ENCODE measurements at regions not wholly inside any gene's neighbourhood (a gene's known extent, or its start where the extent isn't known, plus 50 kb on each side); places are given as distances from the start of the nearest gene placed in this dataset.

GRCh38 chr11:28976012-28976800 lies 868.0 kb downstream of the METTL15 start:
- DNase-seq (ENCODE audit: low read depth), result no peak
- ChIA-PET POLR2A (interaction anchor here (0.6 kb wide), 1 partner anchor 98 kb away, joined by 3 read pairs; no protein-coding TSS in a partner anchor), CTCF (no interaction called here)
- Histone ChIP-seq H3K27me3 (ENCODE audit: control insufficient read depth, insufficient read depth, low read length) (no peaks in the 10 kb centered on the region), H3K4me3 (ENCODE audit: low read depth, low read length) (no peak overlapping the region), H3K36me3 (ENCODE audit: control insufficient read depth, insufficient read depth, low read length) (no peaks in the 10 kb centered on the region)
- no peak for TF ChIP-seq CTCF (IDR thresholded peaks at IDR 0.05; ENCODE audit: insufficient read depth, low read depth, low read length)

- no peaks in the 10 kb centered on the region for H3K36me3 ChIP-seq (ENCODE audit: control insufficient read depth, insufficient read depth, low read length)
- ChIA-PET POLR2A (interaction anchor here (0.6 kb wide), 1 partner anchor 28 kb away, joined by 3 read pairs; no protein-coding TSS in a partner anchor), CTCF (interaction anchor here (1.3 to 1.7 kb wide), 2 partner anchors 190 to 360 kb away, joined by 4 read pairs; no protein-coding TSS in a partner anchor)
- H3K27me3 ChIP-seq (ENCODE audit: control insufficient read depth, insufficient read depth, low read length), result no peaks in the 10 kb centered on the region
- no peak overlapping the region for H3K4me3 ChIP-seq (ENCODE audit: low read depth, low read length)
- DNase-seq (ENCODE audit: low read depth), result no peak
- no peak for TF ChIP-seq CTCF (IDR thresholded peaks at IDR 0.05; ENCODE audit: insufficient read depth, low read depth, low read length)
Observed at GRCh38 chr11:28969832-28970231, 861.6 kb downstream of the METTL15 start.

GRCh38 chr11:28966951-28967350 lies 858.8 kb downstream of the METTL15 start:
- DNase-seq (ENCODE audit: low read depth), result no peak
- ChIA-PET POLR2A (no interaction called here), CTCF (interaction anchor here (1.3 to 1.6 kb wide), 2 partner anchors 193 to 363 kb away, joined by 4 to 5 read pairs; no protein-coding TSS in a partner anchor)
- Histone ChIP-seq H3K27me3 (ENCODE audit: control insufficient read depth, insufficient read depth, low read length) (no peaks in the 10 kb centered on the region), H3K36me3 (ENCODE audit: control insufficient read depth, insufficient read depth, low read length) (no peaks in the 10 kb centered on the region), H3K4me3 (ENCODE audit: low read depth, low read length) (no peak overlapping the region)
- no peak for TF ChIP-seq CTCF (IDR thresholded peaks at IDR 0.05; ENCODE audit: insufficient read depth, low read depth, low read length)

GRCh38 chr11:28965819-28966218 lies 857.6 kb downstream of the METTL15 start:
- Histone ChIP-seq H3K36me3 (ENCODE audit: control insufficient read depth, insufficient read depth, low read length) (no peaks in the 10 kb centered on the region), H3K4me3 (ENCODE audit: low read depth, low read length) (no peak overlapping the region), H3K27me3 (ENCODE audit: control insufficient read depth, insufficient read depth, low read length) (no peaks in the 10 kb centered on the region)
- TF ChIP-seq CTCF (IDR thresholded peaks at IDR 0.05; ENCODE audit: insufficient read depth, low read depth, low read length), result no peak
- POLR2A ChIA-PET, result interaction anchor here (0.5 kb wide), 1 partner anchor 1493 kb away, joined by 21 read pairs; the partner anchor contains the start of gene LGR4
- CTCF ChIA-PET, result interaction anchor here (0.9 to 1.6 kb wide), 2 partner anchors 169 to 194 kb away, joined by 3 to 4 read pairs; no protein-coding TSS in a partner anchor
- DNase-seq (ENCODE audit: low read depth), result peak; percentile 40

- ChIA-PET CTCF (no interaction called here), POLR2A (interaction anchor here (0.6 kb wide), 2 partner anchors 202 to 354 kb away, joined by 3 read pairs; no protein-coding TSS in a partner anchor)
- no peaks in the 10 kb centered on the region for H3K36me3 ChIP-seq (ENCODE audit: control insufficient read depth, insufficient read depth, low read length)
- no peak for TF ChIP-seq CTCF (IDR thresholded peaks at IDR 0.05; ENCODE audit: insufficient read depth, low read depth, low read length)
- peak; percentile 26 for DNase-seq (ENCODE audit: low read depth)
- H3K27me3 ChIP-seq (ENCODE audit: control insufficient read depth, insufficient read depth, low read length), result no peaks in the 10 kb centered on the region
- no peak overlapping the region for H3K4me3 ChIP-seq (ENCODE audit: low read depth, low read length)
Observed at GRCh38 chr11:28964811-28965210, 856.6 kb downstream of the METTL15 start.
